H1 (cell line): ENCODE measurements at regions not wholly inside any gene's neighbourhood (a gene's known extent, or its start where the extent isn't known, plus 50 kb on each side); places are given as distances from the start of the nearest gene placed in this dataset.

Source experiments
- CTCF ChIA-PET: fragments of 300-600 bp; sonication (Branson Sonifier 250); formaldehyde crosslinking; loops from one replicate; lab custom pipeline; 2021; ENCODE audit not compliant: partially characterized antibody; lab: Charles Lee
- POLR2A ChIA-PET: fragments of 300-600 bp; sonication (Branson Sonifier 250); formaldehyde crosslinking; loops from one replicate; lab custom pipeline; 2021; ENCODE audit warnings: inconsistent platforms; ENCODE audit not compliant: partially characterized antibody; lab: Charles Lee
- DNase-seq, 2 experiments: peaks; one replicate each; pipeline versions ENCODE4 v3.0.0 to v3.0.0-alpha.2; 2010 to 2022; ENCODE audit warnings: low spot score in 2 of 2, low read depth in 1 of 2, mixed read lengths in 1 of 2
- FAIRE-seq: peaks from 2 replicates; lab custom pipeline; 2011; peaks lifted over from hg19 to GRCh38; lab: Jason Lieb, UNC
- H2AFZ ChIP-seq: 2 replicates; pipeline ENCODE4 v1.8.1; 2012; ENCODE audit warnings: low read length, inconsistent platforms
- H2AK5ac ChIP-seq: 2 replicates; pipeline ENCODE4 v1.6.1; 2013; ENCODE audit warnings: low read depth, low read length
- H2BK120ac ChIP-seq: replicated peaks from 2 replicates; pipeline ENCODE3; 2013; ENCODE audit warnings: low read depth, low read length, inconsistent platforms
- H2BK12ac ChIP-seq: 2 replicates; pipeline ENCODE4 v1.6.1; 2013; ENCODE audit warnings: low read depth, low read length
- H2BK15ac ChIP-seq: 2 replicates; pipeline ENCODE4 v1.6.1; 2013; ENCODE audit warnings: low read length
- H2BK20ac ChIP-seq: 2 replicates; pipeline ENCODE4 v1.6.1; 2013; ENCODE audit warnings: low read length
- H2BK5ac ChIP-seq: 2 replicates; pipeline ENCODE4 v1.6.1; 2013; ENCODE audit warnings: low read depth, low read length
- H3K14ac ChIP-seq: 2 replicates; pipeline ENCODE4 v1.6.1; 2013; ENCODE audit warnings: inconsistent platforms; ENCODE audit not compliant: insufficient read length
- H3K18ac ChIP-seq: 2 replicates; pipeline ENCODE4 v1.6.1; 2013; ENCODE audit warnings: low read length; ENCODE audit errors: extremely low read depth
- H3K23ac ChIP-seq: 2 replicates; pipeline ENCODE4 v1.6.1; 2013; ENCODE audit warnings: inconsistent platforms; ENCODE audit not compliant: insufficient read length
- H3K23me2 ChIP-seq: 2 replicates; pipeline ENCODE4 v1.6.1; 2013; ENCODE audit warnings: low read depth, low read length
- H3K27ac ChIP-seq: 2 replicates; pipeline ENCODE4 v1.6.1; 2011; ENCODE audit warnings: low read depth, low read length, inconsistent platforms
- H3K27me3 ChIP-seq, 4 experiments: replicated peaks in 1 of 4; 1 replicate in 1 of 4; 2 replicates in 3 of 4; pipeline versions ENCODE4 v1.6.1 to v1.8.1; 2011 to 2013; ENCODE audit warnings: low read length in 3 of 4, mild to moderate bottlenecking in 3 of 4, inconsistent platforms in 2 of 4, mixed read lengths in 2 of 4, moderate library complexity in 1 of 4; ENCODE audit not compliant: control insufficient read depth in 3 of 4, insufficient read depth in 3 of 4; ENCODE audit errors: extremely low read depth in 1 of 4
- H3K36me3 ChIP-seq, 4 experiments: 2 replicates each; pipeline versions ENCODE4 v1.6.1 to v1.8.1; 2011 to 2013; ENCODE audit warnings: mild to moderate bottlenecking in 4 of 4, low read length in 3 of 4, moderate library complexity in 2 of 4, control low read depth in 1 of 4, inconsistent platforms in 1 of 4; ENCODE audit not compliant: insufficient read depth in 4 of 4, control insufficient read depth in 2 of 4
- H3K4ac ChIP-seq: replicated peaks from 2 replicates; pipeline ENCODE3; 2013; ENCODE audit warnings: low read length, low read depth, mixed read lengths, inconsistent platforms; ENCODE audit not compliant: insufficient read length
- H3K4me1 ChIP-seq, 4 experiments: replicated peaks in 1 of 4; 1 replicate in 1 of 4; 2 replicates in 3 of 4; pipeline versions ENCODE4 v1.6.1 to v1.8.1; 2011 to 2013; ENCODE audit warnings: low read length in 3 of 4, inconsistent platforms in 2 of 4, mixed read lengths in 1 of 4; ENCODE audit not compliant: insufficient read depth in 4 of 4, control insufficient read depth in 3 of 4
- H3K4me2 ChIP-seq, 2 experiments: 2 replicates each; pipeline versions ENCODE4 v1.6.1 to v1.8.1; 2011 to 2013; ENCODE audit warnings: low read depth in 2 of 2, low read length in 2 of 2, control low read depth in 1 of 2, inconsistent platforms in 1 of 2, mild to moderate bottlenecking in 1 of 2; ENCODE audit not compliant: insufficient read depth in 1 of 2
- H3K4me3 ChIP-seq, 4 experiments: fragments of 200-600, 300-600 bp in 1 of 4; sonication (generic), shearing (Covaris generic), sonication (Bioruptor Twin) in 1 of 4; 2 replicates each; pipeline versions ENCODE4 v1.5.1 to v1.8.1; 2011 to 2016; ENCODE audit warnings: low read length in 4 of 4, low read depth in 3 of 4, control low read depth in 2 of 4, inconsistent platforms in 2 of 4, mild to moderate bottlenecking in 2 of 4, mixed read lengths in 1 of 4, moderate library complexity in 1 of 4; ENCODE audit not compliant: insufficient read depth in 2 of 4; ENCODE audit errors: extremely low read depth in 1 of 4
- H3K56ac ChIP-seq: replicated peaks from 2 replicates; pipeline ENCODE3; 2013; ENCODE audit warnings: low read depth, mild to moderate bottlenecking, mixed read lengths, low read length, inconsistent platforms; ENCODE audit not compliant: insufficient read length
- H3K79me1 ChIP-seq: 2 replicates; pipeline ENCODE4 v1.6.1; 2013; ENCODE audit warnings: low read depth, low read length, control low read depth
- H3K79me2 ChIP-seq, 2 experiments: 2 replicates each; pipeline versions ENCODE4 v1.6.1 to v1.8.1; 2012 to 2013; ENCODE audit warnings: low read length in 2 of 2, mild to moderate bottlenecking in 2 of 2, inconsistent platforms in 1 of 2; ENCODE audit not compliant: insufficient read depth in 2 of 2, control insufficient read depth in 1 of 2
- H3K9ac ChIP-seq, 4 experiments: replicated peaks in 1 of 4; 1 replicate in 1 of 4; 2 replicates in 3 of 4; pipeline versions ENCODE4 v1.6.1 to v1.8.1; 2011 to 2013; ENCODE audit warnings: low read depth in 3 of 4, low read length in 3 of 4, control low read depth in 2 of 4, mild to moderate bottlenecking in 2 of 4, moderate library complexity in 2 of 4, inconsistent platforms in 1 of 4; ENCODE audit errors: extremely low read depth in 1 of 4
- H3K9me3 ChIP-seq, 2 experiments: 2 replicates each; pipeline versions ENCODE4 v1.6.1 to v1.8.1; 2012 to 2013; ENCODE audit warnings: mild to moderate bottlenecking in 2 of 2, moderate library complexity in 2 of 2, control low read depth in 1 of 2, inconsistent platforms in 1 of 2, low read depth in 1 of 2, low read length in 1 of 2, mixed read lengths in 1 of 2; ENCODE audit not compliant: insufficient read depth in 2 of 2
- H4K20me1 ChIP-seq, 2 experiments: replicated peaks in 1 of 2; 2 replicates each; pipeline versions ENCODE3 to v1.8.1; 2011 to 2013; ENCODE audit warnings: inconsistent platforms in 2 of 2, low read length in 2 of 2, mild to moderate bottlenecking in 1 of 2; ENCODE audit not compliant: insufficient read depth in 2 of 2, control insufficient read depth in 1 of 2
- H4K5ac ChIP-seq: 2 replicates; pipeline ENCODE4 v1.6.1; 2013; ENCODE audit warnings: low read length, low read depth, mixed read lengths, inconsistent platforms; ENCODE audit not compliant: insufficient read length
- H4K8ac ChIP-seq: 2 replicates; pipeline ENCODE4 v1.8.0; 2013; ENCODE audit warnings: mild to moderate bottlenecking, moderate library complexity, low read length, inconsistent platforms; ENCODE audit not compliant: insufficient read depth; ENCODE audit errors: extremely low read depth
- H4K91ac ChIP-seq: replicated peaks from 2 replicates; pipeline ENCODE3; 2013; ENCODE audit warnings: low read length, mixed read lengths, inconsistent platforms; ENCODE audit not compliant: insufficient read length
- WGBS, 2 experiments: shearing (Covaris generic) in 1 of 2; methylation state at CpG; one replicate each; pipeline versions ENCODE4 v1.1.6 to v1.1.7; 2013 to 2015; ENCODE audit warnings: low lambda C conversion rate in 2 of 2, mixed read lengths in 2 of 2, inconsistent platforms in 1 of 2, low coverage in 1 of 2, missing lambda C conversion rate in 1 of 2; ENCODE audit not compliant: insufficient replicate concordance in 2 of 2, insufficient coverage in 1 of 2, insufficient read length in 1 of 2; ENCODE audit errors: extremely low coverage in 1 of 2, missing lambda C conversion rate in 1 of 2; 5-methylcytosine and 5-hydroxymethylcytosine counted together
- TF ChIP-seq, protein P1 (sequence below): fragments of 300-600 bp; sonication (generic); IDR thresholded peaks from 2 replicates; pipeline ENCODE4 v1.7.1; 2012; ENCODE audit warnings: low read length, moderate library complexity, mild to moderate bottlenecking, inconsistent platforms; ENCODE audit not compliant: insufficient replicate concordance

DNA sequence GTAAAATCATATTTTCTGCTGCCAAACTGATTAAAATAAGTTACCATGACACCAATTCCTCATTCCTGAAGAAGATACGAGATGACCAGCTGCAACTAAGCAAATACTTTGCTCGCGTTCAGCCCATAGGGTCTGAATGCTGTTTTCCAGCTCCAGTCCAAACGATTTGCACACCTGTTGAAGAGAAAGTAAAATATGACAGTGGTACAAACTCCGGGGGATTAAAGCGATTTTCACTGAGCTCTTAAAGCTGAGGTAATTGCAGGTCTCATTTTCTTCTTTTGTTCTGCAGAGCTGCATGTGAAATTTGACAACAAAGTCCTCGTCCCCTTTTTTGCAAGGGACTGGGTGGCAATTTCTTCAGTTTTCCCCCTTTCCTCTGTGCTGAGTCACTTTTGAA, 118.4 kb downstream of the NR2F2 start:
- WGBS, 2 experiments, result 83% methylated on average over 7 of the region's 7 CpGs; no CpG with 5 or more reads in 1 of the 2 experiments
- Histone ChIP-seq H3K14ac (no peak overlapping the region), H2BK12ac (no peak overlapping the region), H4K91ac (no peak overlapping the region), H3K23me2 (no peaks in the 10 kb centered on the region; the same call in 1 of the 2 replicates), H3K56ac (no peak overlapping the region), H3K4me2 (no peak overlapping the region), H3K18ac (no peak overlapping the region), H3K9me3 (no peaks in the 10 kb centered on the region), H2BK20ac (no peak overlapping the region), H4K5ac (no peak overlapping the region), H3K27ac (no peak overlapping the region), H3K23ac (no peak overlapping the region), H4K8ac (no peak overlapping the region), H3K27me3 (peaks cover 0 to 1% (median 0%) of the 10 kb centered on the region in 4 experiments; a peak in 1 of 7 replicates), H2BK15ac (no peak overlapping the region), H2BK5ac (no peak overlapping the region), H3K4me1 (no peaks in the 10 kb centered on the region; a peak in 1 of 7 replicates), H3K4ac (no peak overlapping the region), H3K36me3 (no peaks in the 10 kb centered on the region), H4K20me1 (no peaks in the 10 kb centered on the region), H2AK5ac (no peak overlapping the region), H3K79me2 (no peaks in the 10 kb centered on the region), H3K79me1 (no peaks in the 10 kb centered on the region), H3K4me3 (no peak overlapping the region), H2AFZ (no peak overlapping the region), H3K9ac (no peak overlapping the region), H2BK120ac (no peak overlapping the region)
- FAIRE-seq (no peak), DNase-seq (no peak)
- ChIA-PET POLR2A (no interaction called here), CTCF (no interaction called here)
- TF ChIP-seq, protein P1, sequence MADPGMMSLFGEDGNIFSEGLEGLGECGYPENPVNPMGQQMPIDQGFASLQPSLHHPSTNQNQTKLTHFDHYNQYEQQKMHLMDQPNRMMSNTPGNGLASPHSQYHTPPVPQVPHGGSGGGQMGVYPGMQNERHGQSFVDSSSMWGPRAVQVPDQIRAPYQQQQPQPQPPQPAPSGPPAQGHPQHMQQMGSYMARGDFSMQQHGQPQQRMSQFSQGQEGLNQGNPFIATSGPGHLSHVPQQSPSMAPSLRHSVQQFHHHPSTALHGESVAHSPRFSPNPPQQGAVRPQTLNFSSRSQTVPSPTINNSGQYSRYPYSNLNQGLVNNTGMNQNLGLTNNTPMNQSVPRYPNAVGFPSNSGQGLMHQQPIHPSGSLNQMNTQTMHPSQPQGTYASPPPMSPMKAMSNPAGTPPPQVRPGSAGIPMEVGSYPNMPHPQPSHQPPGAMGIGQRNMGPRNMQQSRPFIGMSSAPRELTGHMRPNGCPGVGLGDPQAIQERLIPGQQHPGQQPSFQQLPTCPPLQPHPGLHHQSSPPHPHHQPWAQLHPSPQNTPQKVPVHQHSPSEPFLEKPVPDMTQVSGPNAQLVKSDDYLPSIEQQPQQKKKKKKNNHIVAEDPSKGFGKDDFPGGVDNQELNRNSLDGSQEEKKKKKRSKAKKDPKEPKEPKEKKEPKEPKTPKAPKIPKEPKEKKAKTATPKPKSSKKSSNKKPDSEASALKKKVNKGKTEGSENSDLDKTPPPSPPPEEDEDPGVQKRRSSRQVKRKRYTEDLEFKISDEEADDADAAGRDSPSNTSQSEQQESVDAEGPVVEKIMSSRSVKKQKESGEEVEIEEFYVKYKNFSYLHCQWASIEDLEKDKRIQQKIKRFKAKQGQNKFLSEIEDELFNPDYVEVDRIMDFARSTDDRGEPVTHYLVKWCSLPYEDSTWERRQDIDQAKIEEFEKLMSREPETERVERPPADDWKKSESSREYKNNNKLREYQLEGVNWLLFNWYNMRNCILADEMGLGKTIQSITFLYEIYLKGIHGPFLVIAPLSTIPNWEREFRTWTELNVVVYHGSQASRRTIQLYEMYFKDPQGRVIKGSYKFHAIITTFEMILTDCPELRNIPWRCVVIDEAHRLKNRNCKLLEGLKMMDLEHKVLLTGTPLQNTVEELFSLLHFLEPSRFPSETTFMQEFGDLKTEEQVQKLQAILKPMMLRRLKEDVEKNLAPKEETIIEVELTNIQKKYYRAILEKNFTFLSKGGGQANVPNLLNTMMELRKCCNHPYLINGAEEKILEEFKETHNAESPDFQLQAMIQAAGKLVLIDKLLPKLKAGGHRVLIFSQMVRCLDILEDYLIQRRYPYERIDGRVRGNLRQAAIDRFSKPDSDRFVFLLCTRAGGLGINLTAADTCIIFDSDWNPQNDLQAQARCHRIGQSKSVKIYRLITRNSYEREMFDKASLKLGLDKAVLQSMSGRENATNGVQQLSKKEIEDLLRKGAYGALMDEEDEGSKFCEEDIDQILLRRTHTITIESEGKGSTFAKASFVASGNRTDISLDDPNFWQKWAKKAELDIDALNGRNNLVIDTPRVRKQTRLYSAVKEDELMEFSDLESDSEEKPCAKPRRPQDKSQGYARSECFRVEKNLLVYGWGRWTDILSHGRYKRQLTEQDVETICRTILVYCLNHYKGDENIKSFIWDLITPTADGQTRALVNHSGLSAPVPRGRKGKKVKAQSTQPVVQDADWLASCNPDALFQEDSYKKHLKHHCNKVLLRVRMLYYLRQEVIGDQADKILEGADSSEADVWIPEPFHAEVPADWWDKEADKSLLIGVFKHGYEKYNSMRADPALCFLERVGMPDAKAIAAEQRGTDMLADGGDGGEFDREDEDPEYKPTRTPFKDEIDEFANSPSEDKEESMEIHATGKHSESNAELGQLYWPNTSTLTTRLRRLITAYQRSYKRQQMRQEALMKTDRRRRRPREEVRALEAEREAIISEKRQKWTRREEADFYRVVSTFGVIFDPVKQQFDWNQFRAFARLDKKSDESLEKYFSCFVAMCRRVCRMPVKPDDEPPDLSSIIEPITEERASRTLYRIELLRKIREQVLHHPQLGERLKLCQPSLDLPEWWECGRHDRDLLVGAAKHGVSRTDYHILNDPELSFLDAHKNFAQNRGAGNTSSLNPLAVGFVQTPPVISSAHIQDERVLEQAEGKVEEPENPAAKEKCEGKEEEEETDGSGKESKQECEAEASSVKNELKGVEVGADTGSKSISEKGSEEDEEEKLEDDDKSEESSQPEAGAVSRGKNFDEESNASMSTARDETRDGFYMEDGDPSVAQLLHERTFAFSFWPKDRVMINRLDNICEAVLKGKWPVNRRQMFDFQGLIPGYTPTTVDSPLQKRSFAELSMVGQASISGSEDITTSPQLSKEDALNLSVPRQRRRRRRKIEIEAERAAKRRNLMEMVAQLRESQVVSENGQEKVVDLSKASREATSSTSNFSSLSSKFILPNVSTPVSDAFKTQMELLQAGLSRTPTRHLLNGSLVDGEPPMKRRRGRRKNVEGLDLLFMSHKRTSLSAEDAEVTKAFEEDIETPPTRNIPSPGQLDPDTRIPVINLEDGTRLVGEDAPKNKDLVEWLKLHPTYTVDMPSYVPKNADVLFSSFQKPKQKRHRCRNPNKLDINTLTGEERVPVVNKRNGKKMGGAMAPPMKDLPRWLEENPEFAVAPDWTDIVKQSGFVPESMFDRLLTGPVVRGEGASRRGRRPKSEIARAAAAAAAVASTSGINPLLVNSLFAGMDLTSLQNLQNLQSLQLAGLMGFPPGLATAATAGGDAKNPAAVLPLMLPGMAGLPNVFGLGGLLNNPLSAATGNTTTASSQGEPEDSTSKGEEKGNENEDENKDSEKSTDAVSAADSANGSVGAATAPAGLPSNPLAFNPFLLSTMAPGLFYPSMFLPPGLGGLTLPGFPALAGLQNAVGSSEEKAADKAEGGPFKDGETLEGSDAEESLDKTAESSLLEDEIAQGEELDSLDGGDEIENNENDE, result no peak
